Vagina (tissue), 2 donors: ENCODE measurements at regions not wholly inside any gene's neighbourhood (a gene's known extent, or its start where the extent isn't known, plus 50 kb on each side); places are given as distances from the start of the nearest gene placed in this dataset.

Experiments
- DNase-seq, 2 donors: peaks; one replicate each; pipeline ENCODE4 v3.0.0-alpha.2; 2017; ENCODE audit errors: extremely low spot score in 2 of 2
- H3K27ac ChIP-seq: fragments of 200-600 bp; sonication (generic); one replicate; pipeline ENCODE4 v1.5.1; 2019
- H3K27me3 ChIP-seq: fragments of 200-600 bp; sonication (generic); one replicate; pipeline ENCODE4 v1.5.1; 2019
- H3K36me3 ChIP-seq, 2 donors: fragments of 200-600 bp; sonication (generic); one replicate each; pipeline ENCODE4 v1.5.1; 2017 to 2019
- H3K4me1 ChIP-seq: fragments of 200-600 bp; sonication (generic); one replicate; pipeline ENCODE4 v1.5.1; 2019
- H3K4me3 ChIP-seq, 2 donors: fragments of 200-600 bp; sonication (generic); 1 replicate in 1 of 2; 2 replicates in 1 of 2; pipeline ENCODE4 v1.5.1; 2016 to 2019
- H3K9me3 ChIP-seq: fragments of 200-600 bp; sonication (generic); one replicate; pipeline ENCODE4 v1.5.1; 2019
- CTCF ChIP-seq, 3 experiments: fragments of 450-650 bp in 2 of 3; fragments of 200-600 bp in 1 of 3; sonication (generic) in 1 of 3; IDR thresholded peaks; one replicate each; pipeline ENCODE4 v1.5.1; 2017 to 2019; ENCODE audit warnings: antibody characterized with exemption in 3 of 3, mild to moderate bottlenecking in 2 of 3, moderate library complexity in 2 of 3
- POLR2A ChIP-seq, 2 donors: fragments of 450-650 bp; IDR thresholded peaks; one replicate each; pipeline ENCODE4 v1.6.1; 2017; ENCODE audit warnings: antibody characterized with exemption in 2 of 2, mild to moderate bottlenecking in 2 of 2, moderate library complexity in 2 of 2
- POLR2AphosphoS5 ChIP-seq, 2 donors: sonication (generic); formaldehyde crosslinking; IDR thresholded peaks; one replicate each; pipeline ENCODE4 v1.9.0; 2017; ENCODE audit warnings: antibody characterized with exemption in 2 of 2, mild to moderate bottlenecking in 2 of 2, low read depth in 1 of 2; ENCODE audit not compliant: insufficient read depth in 1 of 2
- intact Hi-C: fragments of 100-400 bp; cut with DNase I; formaldehyde crosslinking; loops from one replicate; pipeline ENCODE4 v1.15.1; 2023

DNA sequence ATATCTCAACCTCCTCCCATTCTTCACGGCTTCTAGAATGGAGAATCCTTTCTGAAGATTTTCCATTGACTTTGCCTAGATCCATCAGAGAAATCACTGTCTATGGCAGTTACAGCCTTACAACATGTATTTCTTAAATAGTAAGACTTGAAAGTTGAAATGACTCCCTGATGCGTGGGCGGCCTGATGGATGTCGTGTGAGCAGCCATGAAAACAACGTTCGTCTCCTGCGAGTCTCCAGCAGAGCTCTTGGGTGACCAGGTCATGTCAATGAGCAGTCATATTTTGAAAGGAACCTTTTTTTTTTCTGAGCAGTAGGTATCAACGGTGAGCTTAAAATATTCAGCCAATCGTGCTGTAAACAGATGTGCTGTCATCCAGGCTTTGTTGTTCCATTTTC, 139.9 kb upstream of the C14orf180 start:
- TF ChIP-seq POLR2AphosphoS5 (IDR thresholded peaks at IDR 0.05; ENCODE audit: insufficient read depth in 1 of 2, low read depth in 1 of 2) (no peak), POLR2A (IDR thresholded peaks at IDR 0.05) (no peak), CTCF (IDR thresholded peaks at IDR 0.05) (no peak)
- no peaks in the 10 kb centered on the region for H3K36me3 ChIP-seq
- peaks cover 9% of the 10 kb centered on the region for H3K4me1 ChIP-seq
- no peak overlapping the region for H3K4me3 ChIP-seq
- H3K27ac ChIP-seq, result no peak overlapping the region
- DNase-seq, result no peak
- H3K27me3 ChIP-seq, result no peaks in the 10 kb centered on the region
- no peaks in the 10 kb centered on the region for H3K9me3 ChIP-seq
- intact Hi-C loops, result no loop called here

GRCh38 chr14:104440297-104440956, 139.1 kb upstream of the C14orf180 start:
- H3K4me1 ChIP-seq, result peaks cover 9% of the 10 kb centered on the region
- H3K27ac ChIP-seq, result no peak overlapping the region
- no peaks in the 10 kb centered on the region for H3K27me3 ChIP-seq
- TF ChIP-seq POLR2AphosphoS5 (IDR thresholded peaks at IDR 0.05; ENCODE audit: insufficient read depth in 1 of 2, low read depth in 1 of 2) (no peak), CTCF (IDR thresholded peaks at IDR 0.05) (no peak), POLR2A (IDR thresholded peaks at IDR 0.05) (no peak)
- intact Hi-C loops, result no loop called here
- H3K9me3 ChIP-seq, result no peaks in the 10 kb centered on the region
- H3K36me3 ChIP-seq, result no peaks in the 10 kb centered on the region
- peak in 1 of 2 donors; percentile 56 for DNase-seq
- H3K4me3 ChIP-seq, result no peak overlapping the region

DNA sequence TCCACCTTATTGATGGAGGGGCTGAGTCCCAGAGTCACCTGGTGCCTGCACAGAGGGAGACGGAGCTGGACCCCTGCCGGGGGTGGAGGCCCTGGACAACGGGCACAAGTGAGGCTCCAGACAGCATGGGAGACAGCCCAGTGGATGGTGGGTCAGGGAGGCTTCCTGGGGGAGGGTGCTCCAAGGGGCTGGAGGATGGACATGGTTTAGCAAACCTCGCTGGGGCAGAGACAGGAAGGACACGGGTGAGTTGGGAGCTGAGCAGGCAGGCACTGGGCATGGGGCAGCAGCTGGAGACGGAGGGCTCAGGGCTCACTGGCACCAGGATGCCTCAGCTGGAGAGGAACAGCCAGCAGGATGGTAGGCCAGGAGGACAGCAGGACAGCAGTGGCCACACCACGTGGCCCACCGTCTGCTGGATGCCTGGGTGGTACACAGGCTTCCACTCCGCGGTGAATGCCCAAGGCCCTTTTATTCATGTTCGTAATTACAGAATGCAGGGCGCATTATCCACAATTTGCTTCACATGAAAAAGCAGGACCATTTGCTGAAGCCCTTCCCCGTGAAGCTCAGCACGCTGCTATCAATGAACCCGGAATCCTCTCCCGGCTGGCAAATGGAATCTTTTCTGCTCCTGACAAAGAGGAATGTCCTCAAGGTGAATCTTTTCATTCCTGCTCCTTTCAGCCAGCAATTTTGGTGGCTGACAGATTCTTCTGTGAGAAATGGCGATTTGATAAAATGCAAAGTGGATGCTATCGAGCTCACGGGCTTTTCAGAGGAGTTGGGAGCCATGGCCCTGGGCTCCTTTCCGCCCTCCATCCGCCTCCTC, 138.1 kb upstream of the C14orf180 start:
- Histone ChIP-seq H3K4me3 (no peak overlapping the region), H3K27me3 (no peaks in the 10 kb centered on the region), H3K36me3 (no peaks in the 10 kb centered on the region), H3K9me3 (no peaks in the 10 kb centered on the region), H3K27ac (no peak overlapping the region), H3K4me1 (peaks cover 2% of the 10 kb centered on the region)
- intact Hi-C loops, result no loop called here
- peak; percentile 62 to 95 for DNase-seq
- TF ChIP-seq CTCF (IDR thresholded peaks at IDR 0.05) (no peak), POLR2A (IDR thresholded peaks at IDR 0.05) (no peak), POLR2AphosphoS5 (IDR thresholded peaks at IDR 0.05; ENCODE audit: insufficient read depth in 1 of 2, low read depth in 1 of 2) (no peak)

GRCh38 chr14:104442107-104442551, 137.4 kb upstream of the C14orf180 start:
- intact Hi-C loops, result no loop called here
- Histone ChIP-seq H3K4me3 (no peak overlapping the region), H3K27me3 (no peaks in the 10 kb centered on the region), H3K4me1 (no peaks in the 10 kb centered on the region), H3K36me3 (no peaks in the 10 kb centered on the region), H3K27ac (no peak overlapping the region), H3K9me3 (no peaks in the 10 kb centered on the region)
- peak in 1 of 2 donors; percentile 82 for DNase-seq
- TF ChIP-seq POLR2AphosphoS5 (IDR thresholded peaks at IDR 0.05; ENCODE audit: insufficient read depth in 1 of 2, low read depth in 1 of 2) (no peak), POLR2A (IDR thresholded peaks at IDR 0.05) (no peak), CTCF (IDR thresholded peaks at IDR 0.05) (no peak)
